ENCODE measurements at regions not wholly inside any gene's neighbourhood (a gene's known extent, or its start where the extent isn't known, plus 50 kb on each side); places are given as distances from the start of the nearest gene placed in this dataset.

GRCh38 chr9:89868100-89868499, 263.3 kb downstream of the GADD45G start:
- Histone ChIP-seq H3K23ac (ENCODE audit: low read length in 2 of 2) (no peak overlapping the region), H4K8ac (ENCODE audit: low read length) (no peak overlapping the region), H2AK5ac (ENCODE audit: low read length, severe bottlenecking) (no peak overlapping the region), H3K4me1 (ENCODE audit: control insufficient read depth, insufficient read depth, low read depth, low read length) (peaks cover 7% of the 10 kb centered on the region), H4K91ac (ENCODE audit: low read length) (no peak overlapping the region), H3K18ac (ENCODE audit: low read depth in 1 of 2, low read length in 2 of 2) (no peak overlapping the region), H3K4me3 (ENCODE audit: insufficient read depth in 1 of 2, low read depth in 1 of 2, low read length in 2 of 2) (no peak overlapping the region), H2BK12ac (ENCODE audit: low read length in 2 of 2) (no peak overlapping the region), H3K9ac (ENCODE audit: low read length) (no peak overlapping the region), H3K36me3 (ENCODE audit: control insufficient read depth in 1 of 2, insufficient read depth in 2 of 2, low read depth in 1 of 2, low read length in 2 of 2) (no peaks in the 10 kb centered on the region), H2AFZ (ENCODE audit: low read depth, low read length) (no peak overlapping the region), H3K9me3 (ENCODE audit: control insufficient read depth, low read length) (no peaks in the 10 kb centered on the region), H3K27ac (ENCODE audit: low read length, poor library complexity, severe bottlenecking) (no peak overlapping the region), H2BK15ac (ENCODE audit: low read depth, poor library complexity, severe bottlenecking) (no peak overlapping the region), H3K4me2 (ENCODE audit: low read length, poor library complexity, severe bottlenecking) (no peak overlapping the region), H3K27me3 (ENCODE audit: control insufficient read depth in 1 of 2, insufficient read depth in 1 of 2, low read length in 2 of 2) (peaks cover 0 to 5% of the 10 kb centered on the region in 2 experiments), H2BK120ac (ENCODE audit: low read depth, low read length) (no peak overlapping the region), H3K79me1 (replicated peaks; ENCODE audit: low read length, poor library complexity, severe bottlenecking) (no peaks in the 10 kb centered on the region), H3K4ac (ENCODE audit: low read depth in 1 of 2, low read length in 2 of 2) (no peak overlapping the region), H2BK5ac (ENCODE audit: low read depth, low read length, poor library complexity, severe bottlenecking) (no peak overlapping the region), H3K14ac (ENCODE audit: low read length in 2 of 2) (peak overlapping the region in 1 of 2 experiments; percentile 62)
- DNase-seq: no peak
- WGBS: 88% methylated on average over 4 of the region's 4 CpGs

- H3K4me1 ChIP-seq (ENCODE audit: control insufficient read depth, insufficient read depth, low read depth, low read length): peaks cover 7% of the 10 kb centered on the region
- no peak overlapping the region for H3K14ac ChIP-seq (ENCODE audit: low read length in 2 of 2)
- H3K4ac ChIP-seq (ENCODE audit: low read depth in 1 of 2, low read length in 2 of 2): no peak overlapping the region
- WGBS: 71% methylated on average over 7 of the region's 7 CpGs
- no peak overlapping the region for H3K27ac ChIP-seq (ENCODE audit: low read length, poor library complexity, severe bottlenecking)
- no peak overlapping the region for H2AFZ ChIP-seq (ENCODE audit: low read depth, low read length)
- H3K79me1 ChIP-seq (replicated peaks; ENCODE audit: low read length, poor library complexity, severe bottlenecking): no peaks in the 10 kb centered on the region
- peak; percentile 28 for DNase-seq
- H2BK120ac ChIP-seq (ENCODE audit: low read depth, low read length): no peak overlapping the region
- no peak overlapping the region for H3K4me3 ChIP-seq (ENCODE audit: insufficient read depth in 1 of 2, low read depth in 1 of 2, low read length in 2 of 2)
- H4K91ac ChIP-seq (ENCODE audit: low read length): peak overlapping the region; percentile 23
- peak overlapping the region; percentile 41 for H2BK15ac ChIP-seq (ENCODE audit: low read depth, poor library complexity, severe bottlenecking)
- no peak overlapping the region for H3K23ac ChIP-seq (ENCODE audit: low read length in 2 of 2)
- no peak overlapping the region for H3K4me2 ChIP-seq (ENCODE audit: low read length, poor library complexity, severe bottlenecking)
- no peak overlapping the region for H4K8ac ChIP-seq (ENCODE audit: low read length)
- H3K36me3 ChIP-seq (ENCODE audit: control insufficient read depth in 1 of 2, insufficient read depth in 2 of 2, low read depth in 1 of 2, low read length in 2 of 2): no peaks in the 10 kb centered on the region
- no peak overlapping the region for H3K18ac ChIP-seq (ENCODE audit: low read depth in 1 of 2, low read length in 2 of 2)
- H2BK5ac ChIP-seq (ENCODE audit: low read depth, low read length, poor library complexity, severe bottlenecking): no peak overlapping the region
- H3K9ac ChIP-seq (ENCODE audit: low read length): no peak overlapping the region
- H3K27me3 ChIP-seq (ENCODE audit: control insufficient read depth in 1 of 2, insufficient read depth in 1 of 2, low read length in 2 of 2): no peaks in the 10 kb centered on the region
- peak overlapping the region in 1 of 2 experiments; percentile 26 for H2BK12ac ChIP-seq (ENCODE audit: low read length in 2 of 2)
- H2AK5ac ChIP-seq (ENCODE audit: low read length, severe bottlenecking): no peak overlapping the region
- no peaks in the 10 kb centered on the region for H3K9me3 ChIP-seq (ENCODE audit: control insufficient read depth, low read length)
These were observed 265.2 kb downstream of the GADD45G start for GRCh38 chr9:89869793-89870580.

GRCh38 chr9:89871871-89872331, 267.1 kb downstream of the GADD45G start:
- WGBS: 95% methylated on average over 5 of the region's 5 CpGs
- no peak overlapping the region for H3K4me3 ChIP-seq (ENCODE audit: insufficient read depth in 1 of 2, low read depth in 1 of 2, low read length in 2 of 2)
- H3K36me3 ChIP-seq (ENCODE audit: control insufficient read depth in 1 of 2, insufficient read depth in 2 of 2, low read depth in 1 of 2, low read length in 2 of 2): no peaks in the 10 kb centered on the region
- peak overlapping the region in 1 of 2 experiments; percentile 35 for H3K14ac ChIP-seq (ENCODE audit: low read length in 2 of 2)
- no peak overlapping the region for H3K4ac ChIP-seq (ENCODE audit: low read depth in 1 of 2, low read length in 2 of 2)
- no peak overlapping the region for H2AFZ ChIP-seq (ENCODE audit: low read depth, low read length)
- peak overlapping the region in 1 of 2 experiments; percentile 52 for H2BK12ac ChIP-seq (ENCODE audit: low read length in 2 of 2)
- H2BK15ac ChIP-seq (ENCODE audit: low read depth, poor library complexity, severe bottlenecking): no peak overlapping the region
- no peak overlapping the region for H2AK5ac ChIP-seq (ENCODE audit: low read length, severe bottlenecking)
- no peaks in the 10 kb centered on the region for H3K79me1 ChIP-seq (replicated peaks; ENCODE audit: low read length, poor library complexity, severe bottlenecking)
- H3K23ac ChIP-seq (ENCODE audit: low read length in 2 of 2): no peak overlapping the region
- H3K27ac ChIP-seq (ENCODE audit: low read length, poor library complexity, severe bottlenecking): no peak overlapping the region
- peaks cover 13% of the 10 kb centered on the region for H3K4me1 ChIP-seq (ENCODE audit: control insufficient read depth, insufficient read depth, low read depth, low read length)
- H2BK120ac ChIP-seq (ENCODE audit: low read depth, low read length): peak overlapping the region; percentile 64
- H3K18ac ChIP-seq (ENCODE audit: low read depth in 1 of 2, low read length in 2 of 2): no peak overlapping the region
- H3K9ac ChIP-seq (ENCODE audit: low read length): no peak overlapping the region
- no peak overlapping the region for H4K8ac ChIP-seq (ENCODE audit: low read length)
- no peak overlapping the region for H2BK5ac ChIP-seq (ENCODE audit: low read depth, low read length, poor library complexity, severe bottlenecking)
- no peaks in the 10 kb centered on the region for H3K27me3 ChIP-seq (ENCODE audit: control insufficient read depth in 1 of 2, insufficient read depth in 1 of 2, low read length in 2 of 2)
- H3K9me3 ChIP-seq (ENCODE audit: control insufficient read depth, low read length): no peaks in the 10 kb centered on the region
- no peak overlapping the region for H4K91ac ChIP-seq (ENCODE audit: low read length)
- no peak for DNase-seq
- no peak overlapping the region for H3K4me2 ChIP-seq (ENCODE audit: low read length, poor library complexity, severe bottlenecking)

GRCh38 chr9:89872426-89872912, 267.7 kb downstream of the GADD45G start:
- Histone ChIP-seq H3K4me3 (ENCODE audit: insufficient read depth in 1 of 2, low read depth in 1 of 2, low read length in 2 of 2) (no peak overlapping the region), H3K79me1 (replicated peaks; ENCODE audit: low read length, poor library complexity, severe bottlenecking) (no peaks in the 10 kb centered on the region), H3K27me3 (ENCODE audit: control insufficient read depth in 1 of 2, insufficient read depth in 1 of 2, low read length in 2 of 2) (peaks cover 0 to 5% of the 10 kb centered on the region in 2 experiments), H3K4me1 (ENCODE audit: control insufficient read depth, insufficient read depth, low read depth, low read length) (peaks cover 13% of the 10 kb centered on the region), H4K8ac (ENCODE audit: low read length) (no peak overlapping the region), H2BK15ac (ENCODE audit: low read depth, poor library complexity, severe bottlenecking) (peak overlapping the region; percentile 27), H2BK12ac (ENCODE audit: low read length in 2 of 2) (peak overlapping the region in 1 of 2 experiments; percentile 52), H2BK120ac (ENCODE audit: low read depth, low read length) (peak overlapping the region; percentile 64), H3K4ac (ENCODE audit: low read depth in 1 of 2, low read length in 2 of 2) (no peak overlapping the region), H3K27ac (ENCODE audit: low read length, poor library complexity, severe bottlenecking) (no peak overlapping the region), H4K91ac (ENCODE audit: low read length) (no peak overlapping the region), H3K14ac (ENCODE audit: low read length in 2 of 2) (no peak overlapping the region), H3K9me3 (ENCODE audit: control insufficient read depth, low read length) (no peaks in the 10 kb centered on the region), H3K4me2 (ENCODE audit: low read length, poor library complexity, severe bottlenecking) (no peak overlapping the region), H2AFZ (ENCODE audit: low read depth, low read length) (no peak overlapping the region), H3K23ac (ENCODE audit: low read length in 2 of 2) (no peak overlapping the region), H2BK5ac (ENCODE audit: low read depth, low read length, poor library complexity, severe bottlenecking) (no peak overlapping the region), H3K9ac (ENCODE audit: low read length) (no peak overlapping the region), H2AK5ac (ENCODE audit: low read length, severe bottlenecking) (no peak overlapping the region), H3K36me3 (ENCODE audit: control insufficient read depth in 1 of 2, insufficient read depth in 2 of 2, low read depth in 1 of 2, low read length in 2 of 2) (no peaks in the 10 kb centered on the region), H3K18ac (ENCODE audit: low read depth in 1 of 2, low read length in 2 of 2) (no peak overlapping the region)
- WGBS: 92% methylated on average over 9 of the region's 9 CpGs
- DNase-seq: no peak
